ENCODE measurements at regions not wholly inside any gene's neighbourhood (a gene's known extent, or its start where the extent isn't known, plus 50 kb on each side); places are given as distances from the start of the nearest gene placed in this dataset.

GRCh38 chr11:8768625-8769333 is 86.2 kb downstream of the RPL27A start (continued):
- 0 out of 2 replicates have a peak, but pooled peaks have one; percentile 5 for TF ChIP-seq REST (IDR thresholded peaks at IDR 0.05; ENCODE audit: borderline replicate concordance)
- TF ChIP-seq REST (CRISPR knock-in tag; IDR thresholded peaks at IDR 0.05; ENCODE audit: low read depth), result no peak
- TF ChIP-seq MNT (conservative IDR thresholded peaks at IDR 0.05), result no peak
- TF ChIP-seq FOSL1 (tag; conservative IDR thresholded peaks at IDR 0.05), result peak; percentile 53; the same call in 1 of the 2 replicates
- peak; percentile 22; the same call in 1 of the 2 replicates for TF ChIP-seq JUND (IDR thresholded peaks at IDR 0.05; ENCODE audit: borderline replicate concordance, low read depth, low read length)
- peak; percentile 44; the same call in 1 of the 3 replicates for TF ChIP-seq JUND (tag; IDR thresholded peaks at IDR 0.05; ENCODE audit: borderline replicate concordance, low read depth, low read length)
- TF ChIP-seq ZNF133 (CRISPR knock-in tag; IDR thresholded peaks at IDR 0.05), result no peak
- no peak for TF ChIP-seq TGIF2 (CRISPR knock-in tag; IDR thresholded peaks at IDR 0.05)
- no peak for TF ChIP-seq DLX4 (CRISPR knock-in tag; IDR thresholded peaks at IDR 0.05)
- no peak for TF ChIP-seq TCF15 (CRISPR knock-in tag; IDR thresholded peaks at IDR 0.05)
- TF ChIP-seq PHB (CRISPR knock-in tag; IDR thresholded peaks at IDR 0.05), result no peak
- 0 out of 4 replicates have a peak, but pooled peaks of 1 of the 2 experiments have one; percentile 38 for TF ChIP-seq TRIM24 (IDR thresholded peaks at IDR 0.05)
- peak; percentile 28; the same call in 1 of the 2 replicates for TF ChIP-seq MTA3 (IDR thresholded peaks at IDR 0.05; ENCODE audit: borderline replicate concordance)
- TF ChIP-seq COPS2 (conservative IDR thresholded peaks at IDR 0.05), result no peak
- no peak for TF ChIP-seq GTF2F1 (IDR thresholded peaks at IDR 0.05; ENCODE audit: low read depth, low read length)
- TF ChIP-seq ZNF174 (CRISPR knock-in tag; IDR thresholded peaks at IDR 0.05), result no peak

Data from K562 (cell line).